ENCODE measurements at regions not wholly inside any gene's neighbourhood (a gene's known extent, or its start where the extent isn't known, plus 50 kb on each side); places are given as distances from the start of the nearest gene placed in this dataset.

- no peaks in the 10 kb centered on the region for H3K79me2 ChIP-seq (ENCODE audit: insufficient read depth, low read length)
- no peak overlapping the region for H2AFZ ChIP-seq (ENCODE audit: low read depth, low read length)
- Mint-ChIP-seq H3K27me3 (ENCODE audit: low read depth, unreplicated experiment) (no peaks in the 10 kb centered on the region), H3K9me3 (ENCODE audit: unreplicated experiment) (no peaks in the 10 kb centered on the region), H3K36me3 (ENCODE audit: low read depth, unreplicated experiment) (no peaks in the 10 kb centered on the region), H3K4me1 (ENCODE audit: low read depth, unreplicated experiment) (no peaks in the 10 kb centered on the region), H3K4me3 (ENCODE audit: unreplicated experiment) (no peak overlapping the region), H3K27ac (ENCODE audit: unreplicated experiment) (no peak overlapping the region)
- no peak overlapping the region for H3K27ac ChIP-seq (ENCODE audit: low read depth, low read length)
- no peaks in the 10 kb centered on the region for H3K36me3 ChIP-seq (ENCODE audit: insufficient read depth, low read length)
- TF ChIP-seq, protein P1, sequence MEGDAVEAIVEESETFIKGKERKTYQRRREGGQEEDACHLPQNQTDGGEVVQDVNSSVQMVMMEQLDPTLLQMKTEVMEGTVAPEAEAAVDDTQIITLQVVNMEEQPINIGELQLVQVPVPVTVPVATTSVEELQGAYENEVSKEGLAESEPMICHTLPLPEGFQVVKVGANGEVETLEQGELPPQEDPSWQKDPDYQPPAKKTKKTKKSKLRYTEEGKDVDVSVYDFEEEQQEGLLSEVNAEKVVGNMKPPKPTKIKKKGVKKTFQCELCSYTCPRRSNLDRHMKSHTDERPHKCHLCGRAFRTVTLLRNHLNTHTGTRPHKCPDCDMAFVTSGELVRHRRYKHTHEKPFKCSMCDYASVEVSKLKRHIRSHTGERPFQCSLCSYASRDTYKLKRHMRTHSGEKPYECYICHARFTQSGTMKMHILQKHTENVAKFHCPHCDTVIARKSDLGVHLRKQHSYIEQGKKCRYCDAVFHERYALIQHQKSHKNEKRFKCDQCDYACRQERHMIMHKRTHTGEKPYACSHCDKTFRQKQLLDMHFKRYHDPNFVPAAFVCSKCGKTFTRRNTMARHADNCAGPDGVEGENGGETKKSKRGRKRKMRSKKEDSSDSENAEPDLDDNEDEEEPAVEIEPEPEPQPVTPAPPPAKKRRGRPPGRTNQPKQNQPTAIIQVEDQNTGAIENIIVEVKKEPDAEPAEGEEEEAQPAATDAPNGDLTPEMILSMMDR (IDR thresholded peaks at IDR 0.05; ENCODE audit: insufficient read depth, low read depth, low read length): no peak
- no peak for TF ChIP-seq EZH2 (IDR thresholded peaks at IDR 0.05; ENCODE audit: insufficient read depth, low read length)
- no peaks in the 10 kb centered on the region for H3K9me3 ChIP-seq (ENCODE audit: insufficient read depth, low read depth, low read length)
- no peak for FAIRE-seq
- peaks cover 16% of the 10 kb centered on the region for H3K27me3 ChIP-seq (ENCODE audit: insufficient read depth, low read length)
- no peaks in the 10 kb centered on the region for H3K4me1 ChIP-seq (ENCODE audit: insufficient read depth, low read length)
- no peak for DNase-seq (ENCODE audit: low read depth)
- no peak overlapping the region for H3K4me2 ChIP-seq (ENCODE audit: low read length)
- H3K4me3 ChIP-seq (ENCODE audit: insufficient read depth, low read depth, low read length): no peak overlapping the region
- H3K9ac ChIP-seq (ENCODE audit: low read length): no peak overlapping the region
- no peaks in the 10 kb centered on the region for H4K20me1 ChIP-seq (ENCODE audit: insufficient read depth, low read length)
Measured at GRCh38 chr2:180061085-180061484, 54.0 kb upstream of the CWC22 start.

- H3K9ac ChIP-seq (ENCODE audit: low read length): no peak overlapping the region
- no peaks in the 10 kb centered on the region for H3K27me3 Mint-ChIP-seq (ENCODE audit: low read depth, unreplicated experiment)
- no peak for DNase-seq (ENCODE audit: low read depth)
- H3K4me3 Mint-ChIP-seq (ENCODE audit: unreplicated experiment): no peak overlapping the region
- TF ChIP-seq EZH2 (IDR thresholded peaks at IDR 0.05; ENCODE audit: insufficient read depth, low read length): no peak
- TF ChIP-seq, protein P1 (IDR thresholded peaks at IDR 0.05; ENCODE audit: insufficient read depth, low read depth, low read length): no peak
- peaks cover 16% of the 10 kb centered on the region for H3K27me3 ChIP-seq (ENCODE audit: insufficient read depth, low read length)
- H3K36me3 Mint-ChIP-seq (ENCODE audit: low read depth, unreplicated experiment): no peaks in the 10 kb centered on the region
- no peak overlapping the region for H3K27ac Mint-ChIP-seq (ENCODE audit: unreplicated experiment)
- H4K20me1 ChIP-seq (ENCODE audit: insufficient read depth, low read length): no peaks in the 10 kb centered on the region
- no peak overlapping the region for H3K4me3 ChIP-seq (ENCODE audit: insufficient read depth, low read depth, low read length)
- H3K4me2 ChIP-seq (ENCODE audit: low read length): no peak overlapping the region
- H3K9me3 ChIP-seq (ENCODE audit: insufficient read depth, low read depth, low read length): no peaks in the 10 kb centered on the region
- FAIRE-seq: no peak
- no peaks in the 10 kb centered on the region for H3K4me1 Mint-ChIP-seq (ENCODE audit: low read depth, unreplicated experiment)
- no peaks in the 10 kb centered on the region for H3K36me3 ChIP-seq (ENCODE audit: insufficient read depth, low read length)
- H3K4me1 ChIP-seq (ENCODE audit: insufficient read depth, low read length): no peaks in the 10 kb centered on the region
- no peak overlapping the region for H2AFZ ChIP-seq (ENCODE audit: low read depth, low read length)
- no peaks in the 10 kb centered on the region for H3K79me2 ChIP-seq (ENCODE audit: insufficient read depth, low read length)
- H3K27ac ChIP-seq (ENCODE audit: low read depth, low read length): no peak overlapping the region
- peaks cover 3% of the 10 kb centered on the region for H3K9me3 Mint-ChIP-seq (ENCODE audit: unreplicated experiment)
Measured at GRCh38 chr2:180058993-180059392, 51.9 kb upstream of the CWC22 start.

GRCh38 chr2:180057706-180058412, 50.8 kb upstream of the CWC22 start:
- FAIRE-seq: no peak
- H3K9me3 ChIP-seq (ENCODE audit: insufficient read depth, low read depth, low read length): no peaks in the 10 kb centered on the region
- no peaks in the 10 kb centered on the region for H3K4me1 Mint-ChIP-seq (ENCODE audit: low read depth, unreplicated experiment)
- no peaks in the 10 kb centered on the region for H3K36me3 ChIP-seq (ENCODE audit: insufficient read depth, low read length)
- no peak for TF ChIP-seq EZH2 (IDR thresholded peaks at IDR 0.05; ENCODE audit: insufficient read depth, low read length)
- TF ChIP-seq, protein P1 (IDR thresholded peaks at IDR 0.05; ENCODE audit: insufficient read depth, low read depth, low read length): no peak
- no peaks in the 10 kb centered on the region for H3K4me1 ChIP-seq (ENCODE audit: insufficient read depth, low read length)
- H3K27ac ChIP-seq (ENCODE audit: low read depth, low read length): no peak overlapping the region
- H3K4me3 Mint-ChIP-seq (ENCODE audit: unreplicated experiment): no peak overlapping the region
- no peak overlapping the region for H2AFZ ChIP-seq (ENCODE audit: low read depth, low read length)
- no peak overlapping the region for H3K9ac ChIP-seq (ENCODE audit: low read length)
- no peaks in the 10 kb centered on the region for H3K36me3 Mint-ChIP-seq (ENCODE audit: low read depth, unreplicated experiment)
- no peaks in the 10 kb centered on the region for H3K27me3 Mint-ChIP-seq (ENCODE audit: low read depth, unreplicated experiment)
- no peaks in the 10 kb centered on the region for H4K20me1 ChIP-seq (ENCODE audit: insufficient read depth, low read length)
- no peak overlapping the region for H3K4me2 ChIP-seq (ENCODE audit: low read length)
- peaks cover 15% of the 10 kb centered on the region for H3K27me3 ChIP-seq (ENCODE audit: insufficient read depth, low read length)
- no peak for DNase-seq (ENCODE audit: low read depth)
- H3K4me3 ChIP-seq (ENCODE audit: insufficient read depth, low read depth, low read length): no peak overlapping the region
- no peaks in the 10 kb centered on the region for H3K79me2 ChIP-seq (ENCODE audit: insufficient read depth, low read length)
- peaks cover 4% of the 10 kb centered on the region for H3K9me3 Mint-ChIP-seq (ENCODE audit: unreplicated experiment)
- no peak overlapping the region for H3K27ac Mint-ChIP-seq (ENCODE audit: unreplicated experiment)

Data from astrocyte (in vitro differentiated cells and primary cell).